Suprapubic skin (tissue), 4 donors: ENCODE measurements at regions not wholly inside any gene's neighbourhood (a gene's known extent, or its start where the extent isn't known, plus 50 kb on each side); places are given as distances from the start of the nearest gene placed in this dataset.

Experiments
- EP300 ChIP-seq: sonication (generic); formaldehyde crosslinking; IDR thresholded peaks from one replicate; pipeline ENCODE4 v1.6.1; 2017; ENCODE audit warnings: antibody characterized with exemption
- POLR2A ChIP-seq, 2 donors: fragments of 450-650 bp; IDR thresholded peaks; one replicate each; pipeline ENCODE4 v1.6.1; 2017; ENCODE audit warnings: antibody characterized with exemption in 2 of 2, mild to moderate bottlenecking in 2 of 2, moderate library complexity in 2 of 2
- POLR2AphosphoS5 ChIP-seq, 3 donors: sonication (generic); formaldehyde crosslinking; IDR thresholded peaks; one replicate each; pipeline ENCODE4 v1.6.1; 2017; ENCODE audit warnings: antibody characterized with exemption in 3 of 3
- TF ChIP-seq, protein P1 (sequence below), 2 donors: fragments of 200-600 bp in 1 of 2; fragments of 450-650 bp in 1 of 2; sonication (generic) in 1 of 2; IDR thresholded peaks; one replicate each; pipeline ENCODE4 v1.5.1; 2016 to 2019; ENCODE audit warnings: antibody characterized with exemption in 2 of 2, mild to moderate bottlenecking in 1 of 2, moderate library complexity in 1 of 2

DNA sequence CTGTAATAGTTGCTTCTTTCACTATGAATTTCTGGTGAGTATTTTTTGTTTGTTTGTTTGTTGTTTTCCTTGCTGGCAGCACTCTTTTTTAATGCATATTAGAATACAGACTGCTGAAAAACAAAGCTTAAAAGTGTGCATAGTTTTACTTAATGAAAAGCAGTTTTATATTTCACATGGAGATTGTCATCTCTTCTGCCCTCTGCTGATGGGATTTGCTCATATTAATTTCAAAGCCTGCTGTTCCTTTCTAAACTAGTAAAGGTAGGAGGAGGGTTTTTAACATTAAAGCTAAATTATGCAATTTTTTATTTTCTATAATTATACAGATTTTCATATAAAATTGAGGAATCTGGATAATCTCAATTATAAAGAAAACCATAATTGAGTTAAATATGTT, 692.6 kb upstream of the SLITRK1 start:
- TF ChIP-seq POLR2A (IDR thresholded peaks at IDR 0.05): no peak
- TF ChIP-seq, protein P1, sequence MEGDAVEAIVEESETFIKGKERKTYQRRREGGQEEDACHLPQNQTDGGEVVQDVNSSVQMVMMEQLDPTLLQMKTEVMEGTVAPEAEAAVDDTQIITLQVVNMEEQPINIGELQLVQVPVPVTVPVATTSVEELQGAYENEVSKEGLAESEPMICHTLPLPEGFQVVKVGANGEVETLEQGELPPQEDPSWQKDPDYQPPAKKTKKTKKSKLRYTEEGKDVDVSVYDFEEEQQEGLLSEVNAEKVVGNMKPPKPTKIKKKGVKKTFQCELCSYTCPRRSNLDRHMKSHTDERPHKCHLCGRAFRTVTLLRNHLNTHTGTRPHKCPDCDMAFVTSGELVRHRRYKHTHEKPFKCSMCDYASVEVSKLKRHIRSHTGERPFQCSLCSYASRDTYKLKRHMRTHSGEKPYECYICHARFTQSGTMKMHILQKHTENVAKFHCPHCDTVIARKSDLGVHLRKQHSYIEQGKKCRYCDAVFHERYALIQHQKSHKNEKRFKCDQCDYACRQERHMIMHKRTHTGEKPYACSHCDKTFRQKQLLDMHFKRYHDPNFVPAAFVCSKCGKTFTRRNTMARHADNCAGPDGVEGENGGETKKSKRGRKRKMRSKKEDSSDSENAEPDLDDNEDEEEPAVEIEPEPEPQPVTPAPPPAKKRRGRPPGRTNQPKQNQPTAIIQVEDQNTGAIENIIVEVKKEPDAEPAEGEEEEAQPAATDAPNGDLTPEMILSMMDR (IDR thresholded peaks at IDR 0.05): no peak
- no peak for TF ChIP-seq POLR2AphosphoS5 (IDR thresholded peaks at IDR 0.05)
- TF ChIP-seq EP300: no peak
